ENCODE measurements at regions not wholly inside any gene's neighbourhood (a gene's known extent, or its start where the extent isn't known, plus 50 kb on each side); places are given as distances from the start of the nearest gene placed in this dataset.

GRCh38 chr4:185932491-185932890 is 120.5 kb upstream of the SORBS2 start:
- no peaks in the 10 kb centered on the region for H3K4me1 ChIP-seq (ENCODE audit: control insufficient read depth, extremely low read depth, insufficient read depth, low read length)
- no peaks in the 10 kb centered on the region for H4K20me1 ChIP-seq (ENCODE audit: control insufficient read depth, extremely low read depth, insufficient read depth, low read length)
- dilution Hi-C loops (cut with MboI; ENCODE audit: extremely low pct_ligation_motif_present, low sequenced_read_pairs): no loop called here

GRCh38 chr4:185933078-185933581 is 121.1 kb upstream of the SORBS2 start:
- no peaks in the 10 kb centered on the region for H3K9me1 ChIP-seq (ENCODE audit: control insufficient read depth, extremely low read depth, insufficient read depth, low read length)
- H3K27ac ChIP-seq (ENCODE audit: control insufficient read depth, insufficient read depth, low read length): no peak overlapping the region
- TF ChIP-seq EZH2 (IDR thresholded peaks at IDR 0.05; ENCODE audit: low read length) (no peak), CTCF (optimal IDR thresholded peaks at IDR 0.05 in 1 of 3, IDR thresholded peaks at IDR 0.05 in 1 of 3, conservative IDR thresholded peaks at IDR 0.05 in 1 of 3; ENCODE audit: extremely low read depth in 1 of 3, insufficient read depth in 2 of 3, low read length in 3 of 3) (no peak)
- H3K4me1 ChIP-seq (ENCODE audit: control insufficient read depth, extremely low read depth, insufficient read depth, low read length): no peaks in the 10 kb centered on the region
- H3K4me2 ChIP-seq (ENCODE audit: control insufficient read depth, extremely low read depth, insufficient read depth, low read depth, low read length): no peak overlapping the region
- no peaks in the 10 kb centered on the region for H4K20me1 ChIP-seq (ENCODE audit: control insufficient read depth, extremely low read depth, insufficient read depth, low read length)
- H3K4me3 ChIP-seq (ENCODE audit: control insufficient read depth in 2 of 3, extremely low read depth in 1 of 3, insufficient read depth in 2 of 3, low read depth in 1 of 3, low read length in 3 of 3): no peak overlapping the region
- FAIRE-seq (no peak), DNase-seq (ENCODE audit: low read depth, low spot score) (no peak)
- H3K79me2 ChIP-seq (ENCODE audit: control insufficient read depth, insufficient read depth, low read length): no peaks in the 10 kb centered on the region
- H3K27me3 ChIP-seq (ENCODE audit: control insufficient read depth, extremely low read depth, insufficient read depth, low read length): no peaks in the 10 kb centered on the region
- H3K9ac ChIP-seq (ENCODE audit: control insufficient read depth, extremely low read depth, insufficient read depth, low read length): no peak overlapping the region
- H2AFZ ChIP-seq (ENCODE audit: control insufficient read depth, low read length): no peak overlapping the region
- H3K36me3 ChIP-seq (ENCODE audit: control insufficient read depth in 2 of 2, extremely low read depth in 1 of 2, insufficient read depth in 2 of 2, low read length in 2 of 2): no peaks in the 10 kb centered on the region
- no peaks in the 10 kb centered on the region for H3K9me3 ChIP-seq (ENCODE audit: control insufficient read depth, low read depth, low read length)
- dilution Hi-C loops (cut with MboI; ENCODE audit: extremely low pct_ligation_motif_present, low sequenced_read_pairs): no loop called here

More at GRCh38 chr4:185932491-185932890, 120.5 kb upstream of the SORBS2 start:
- H3K79me2 ChIP-seq (ENCODE audit: control insufficient read depth, insufficient read depth, low read length): no peaks in the 10 kb centered on the region
- no peak for TF ChIP-seq CTCF (optimal IDR thresholded peaks at IDR 0.05 in 1 of 3, IDR thresholded peaks at IDR 0.05 in 1 of 3, conservative IDR thresholded peaks at IDR 0.05 in 1 of 3; ENCODE audit: extremely low read depth in 1 of 3, insufficient read depth in 2 of 3, low read length in 3 of 3)
- TF ChIP-seq EZH2 (IDR thresholded peaks at IDR 0.05; ENCODE audit: low read length): no peak
- DNase-seq (ENCODE audit: low read depth, low spot score) (no peak), FAIRE-seq (no peak)
- H3K27me3 ChIP-seq (ENCODE audit: control insufficient read depth, extremely low read depth, insufficient read depth, low read length): no peaks in the 10 kb centered on the region
- no peaks in the 10 kb centered on the region for H3K36me3 ChIP-seq (ENCODE audit: control insufficient read depth in 2 of 2, extremely low read depth in 1 of 2, insufficient read depth in 2 of 2, low read length in 2 of 2)
- no peak overlapping the region for H2AFZ ChIP-seq (ENCODE audit: control insufficient read depth, low read length)
- H3K4me2 ChIP-seq (ENCODE audit: control insufficient read depth, extremely low read depth, insufficient read depth, low read depth, low read length): no peak overlapping the region
- H3K4me3 ChIP-seq (ENCODE audit: control insufficient read depth in 2 of 3, extremely low read depth in 1 of 3, insufficient read depth in 2 of 3, low read depth in 1 of 3, low read length in 3 of 3): no peak overlapping the region
- no peak overlapping the region for H3K27ac ChIP-seq (ENCODE audit: control insufficient read depth, insufficient read depth, low read length)
- H3K9me1 ChIP-seq (ENCODE audit: control insufficient read depth, extremely low read depth, insufficient read depth, low read length): no peaks in the 10 kb centered on the region
- H3K9me3 ChIP-seq (ENCODE audit: control insufficient read depth, low read depth, low read length): no peaks in the 10 kb centered on the region
- no peak overlapping the region for H3K9ac ChIP-seq (ENCODE audit: control insufficient read depth, extremely low read depth, insufficient read depth, low read length)
